Lower lobe of right lung (tissue), 2 donors: ENCODE measurements at regions not wholly inside any gene's neighbourhood (a gene's known extent, or its start where the extent isn't known, plus 50 kb on each side); places are given as distances from the start of the nearest gene placed in this dataset.
A peak's percentile ranks its signal among the peaks of the same experiment; 100 is the strongest.

Experiments used
- ATAC-seq, 2 donors: fragments of 200-7000 bp; cut with Tn5 transposase; one replicate each; pipeline ENCODE4 v1.9.1; 2020 to 2022; ENCODE audit warnings: mild to moderate bottlenecking in 2 of 2, moderate library complexity in 2 of 2
- DNase-seq: peaks from one replicate; pipeline ENCODE4 v3.0.0-alpha.2; 2020
- H3K27ac ChIP-seq: fragments of 200-600 bp; one replicate; pipeline ENCODE4 v1.8.0; 2022
- H3K27me3 ChIP-seq: fragments of 200-600 bp; one replicate; pipeline ENCODE4 v1.8.0; 2022; ENCODE audit warnings: low read depth
- H3K36me3 ChIP-seq: fragments of 200-600 bp; one replicate; pipeline ENCODE4 v1.8.0; 2022; ENCODE audit warnings: mild to moderate bottlenecking
- H3K4me1 ChIP-seq: fragments of 200-600 bp; one replicate; pipeline ENCODE4 v1.8.0; 2022
- H3K4me3 ChIP-seq: fragments of 200-600 bp; one replicate; pipeline ENCODE4 v1.8.0; 2022; ENCODE audit warnings: mild to moderate bottlenecking
- H3K9me3 ChIP-seq: fragments of 200-600 bp; one replicate; pipeline ENCODE4 v1.8.0; 2022
- CTCF ChIP-seq: fragments of 200-600 bp; IDR thresholded peaks from one replicate; pipeline ENCODE4 v1.8.0; 2022; ENCODE audit warnings: antibody characterized with exemption, mild to moderate bottlenecking
- intact Hi-C: fragments of 100-400 bp; cut with DNase I; formaldehyde crosslinking; loops from one replicate; pipeline ENCODE4 v1.11.0; 2022
- donor health status: DM: no; HTN: yes; CAD: no; lungs with severe emphysema.

- no peak for DNase-seq
- intact Hi-C loops = no loop called here
These were observed 86.1 kb upstream of the CD83 start for GRCh38 chr6:14031516-14031915.

GRCh38 chr6:14035071-14035847 lies 82.3 kb upstream of the CD83 start:
- no peaks in the 10 kb centered on the region for H3K9me3 ChIP-seq
- ATAC-seq (peak; percentile 67 to 70), DNase-seq (no peak)
- intact Hi-C loops = no loop called here
- TF ChIP-seq CTCF = no peak
- no peaks in the 10 kb centered on the region for H3K36me3 ChIP-seq
- no peak overlapping the region for H3K4me3 ChIP-seq
- peak overlapping the region; percentile 5 for H3K27ac ChIP-seq
- no peaks in the 10 kb centered on the region for H3K4me1 ChIP-seq
- H3K27me3 ChIP-seq = no peaks in the 10 kb centered on the region

More at GRCh38 chr6:14031516-14031915, 86.1 kb upstream of the CD83 start:
- Histone ChIP-seq H3K36me3 (no peaks in the 10 kb centered on the region), H3K4me3 (no peak overlapping the region), H3K9me3 (no peaks in the 10 kb centered on the region), H3K27ac (no peak overlapping the region), H3K4me1 (no peaks in the 10 kb centered on the region), H3K27me3 (no peaks in the 10 kb centered on the region)
- no peak for TF ChIP-seq CTCF
- no peak for ATAC-seq

GRCh38 chr6:14035874-14036273 lies 81.7 kb upstream of the CD83 start:
- DNase-seq (no peak), ATAC-seq (no peak)
- intact Hi-C loops = no loop called here
- Histone ChIP-seq H3K27me3 (no peaks in the 10 kb centered on the region), H3K4me3 (no peak overlapping the region), H3K4me1 (no peaks in the 10 kb centered on the region), H3K9me3 (no peaks in the 10 kb centered on the region), H3K36me3 (no peaks in the 10 kb centered on the region), H3K27ac (peak overlapping the region; percentile 5)
- TF ChIP-seq CTCF = no peak

- no peak for DNase-seq
- Histone ChIP-seq H3K27ac (no peak overlapping the region), H3K27me3 (no peaks in the 10 kb centered on the region), H3K36me3 (no peaks in the 10 kb centered on the region), H3K9me3 (no peaks in the 10 kb centered on the region), H3K4me1 (no peaks in the 10 kb centered on the region), H3K4me3 (no peak overlapping the region)
- no peak for ATAC-seq
- TF ChIP-seq CTCF = no peak
- intact Hi-C loops = no loop called here
These were observed 80.7 kb upstream of the CD83 start for GRCh38 chr6:14036911-14037310.

GRCh38 chr6:14037402-14038277 lies 79.9 kb upstream of the CD83 start:
- ATAC-seq (peak in 1 of 2 donors; percentile 33), DNase-seq (no peak)
- no peak for TF ChIP-seq CTCF
- Histone ChIP-seq H3K27me3 (no peaks in the 10 kb centered on the region), H3K36me3 (no peaks in the 10 kb centered on the region), H3K4me1 (no peaks in the 10 kb centered on the region), H3K4me3 (no peak overlapping the region), H3K27ac (no peak overlapping the region), H3K9me3 (no peaks in the 10 kb centered on the region)
- intact Hi-C loops = no loop called here
